ENCODE measurements at regions not wholly inside any gene's neighbourhood (a gene's known extent, or its start where the extent isn't known, plus 50 kb on each side); places are given as distances from the start of the nearest gene placed in this dataset.

DNA sequence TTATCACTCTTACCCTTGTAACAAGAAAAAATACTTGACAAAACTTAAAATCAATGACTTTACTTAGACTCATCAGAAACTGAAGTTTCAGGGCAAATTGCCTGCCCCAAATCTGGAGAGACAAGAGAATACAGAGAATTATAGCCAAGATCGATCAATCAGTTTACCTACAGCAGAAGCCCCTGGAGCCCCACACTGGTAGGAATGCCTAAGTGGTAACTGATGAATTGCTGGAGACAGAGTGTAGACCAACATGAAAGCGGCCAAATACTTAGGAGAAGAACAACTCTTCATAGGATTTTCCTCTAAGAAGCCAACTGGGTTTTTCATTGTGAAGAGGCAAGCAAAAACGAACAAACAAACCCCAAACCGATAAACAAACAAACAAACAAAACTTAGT, 1430.0 kb downstream of the EFNB2 start:
- TF ChIP-seq SUZ12 (IDR thresholded peaks at IDR 0.05; ENCODE audit: extremely low read depth, insufficient read depth, insufficient read length) (no peak), ZNF274 (IDR thresholded peaks at IDR 0.05; ENCODE audit: low read depth, low read length) (no peak), YY1 (IDR thresholded peaks at IDR 0.05; ENCODE audit: insufficient read depth, insufficient read length) (no peak)
